ENCODE measurements at regions not wholly inside any gene's neighbourhood (a gene's known extent, or its start where the extent isn't known, plus 50 kb on each side); places are given as distances from the start of the nearest gene placed in this dataset.

- TF ChIP-seq SRF (IDR thresholded peaks at IDR 0.05; ENCODE audit: low read depth, low read length) (no peak), CEBPB (IDR thresholded peaks at IDR 0.05; ENCODE audit: low read depth, low read length) (no peak), TEAD4 (IDR thresholded peaks at IDR 0.05; ENCODE audit: low read depth, low read length) (no peak), SUZ12 (IDR thresholded peaks at IDR 0.05; ENCODE audit: low read length) (no peak), SAP30 (IDR thresholded peaks at IDR 0.05; ENCODE audit: insufficient read depth, insufficient replicate concordance, low read length) (no peak), ATF2 (IDR thresholded peaks at IDR 0.05; ENCODE audit: low read length) (no peak), HDAC6 (IDR thresholded peaks at IDR 0.05; ENCODE audit: low read depth, low read length) (no peak), TBP (IDR thresholded peaks at IDR 0.05; ENCODE audit: low read depth, low read length) (no peak)
Measured at GRCh38 chr3:174440253-174440701, 418.9 kb upstream of the NAALADL2 start (continued).
